Astrocyte (in vitro differentiated cells and primary cell): ENCODE measurements at regions not wholly inside any gene's neighbourhood (a gene's known extent, or its start where the extent isn't known, plus 50 kb on each side); places are given as distances from the start of the nearest gene placed in this dataset.

ENCODE experiments used
- EZH2 ChIP-seq: IDR thresholded peaks from 2 replicates; pipeline ENCODE4 v1.6.1; 2012; ENCODE audit warnings: mild to moderate bottlenecking, low read length, inconsistent platforms; ENCODE audit not compliant: insufficient read depth
- TF ChIP-seq, protein P1 (sequence below): IDR thresholded peaks from 2 replicates; pipeline ENCODE4 v1.5.1; 2011; ENCODE audit warnings: low read depth, mild to moderate bottlenecking, inconsistent platforms, low read length, moderate library complexity; ENCODE audit not compliant: insufficient read depth

DNA sequence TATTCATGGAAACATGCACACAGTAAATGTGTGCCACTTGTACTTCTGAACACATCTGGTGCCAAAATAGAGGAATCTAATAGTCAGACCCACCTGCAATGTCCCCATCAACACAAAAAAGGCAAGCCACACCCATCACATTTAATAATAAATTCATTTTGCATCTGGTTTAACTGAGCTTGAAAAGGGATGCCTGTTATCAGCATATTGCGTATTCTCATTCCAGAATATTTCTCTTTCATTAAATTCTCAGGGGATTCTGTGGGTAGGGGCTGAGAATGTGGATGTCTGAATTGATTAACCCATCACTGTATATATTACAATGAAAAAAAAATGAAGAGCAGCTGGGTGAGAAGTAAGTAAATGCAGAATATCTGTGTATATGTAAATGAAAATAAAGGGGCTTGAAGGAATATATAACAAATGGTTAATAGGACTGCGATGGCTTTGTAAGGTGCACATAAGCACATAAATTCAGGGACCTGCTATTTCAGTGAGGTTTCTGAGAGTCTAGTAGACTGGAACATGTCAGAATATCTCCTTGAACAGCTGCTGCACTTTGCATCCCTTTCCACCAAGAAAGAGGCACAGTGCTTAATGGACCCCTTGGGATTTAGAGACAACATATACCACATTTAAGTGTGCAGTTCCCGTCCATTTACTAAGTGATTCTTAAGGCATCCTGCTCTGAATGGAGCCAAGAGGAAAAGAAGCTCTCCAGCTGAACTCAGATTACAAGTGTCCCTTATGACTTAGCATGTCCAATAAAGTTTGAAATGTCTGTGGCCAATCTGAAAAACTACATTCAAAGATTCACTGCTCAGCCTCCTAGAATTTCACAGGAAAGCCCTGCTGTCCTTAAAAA is 104.1 kb upstream of the NIPBL start:
- TF ChIP-seq, protein P1, sequence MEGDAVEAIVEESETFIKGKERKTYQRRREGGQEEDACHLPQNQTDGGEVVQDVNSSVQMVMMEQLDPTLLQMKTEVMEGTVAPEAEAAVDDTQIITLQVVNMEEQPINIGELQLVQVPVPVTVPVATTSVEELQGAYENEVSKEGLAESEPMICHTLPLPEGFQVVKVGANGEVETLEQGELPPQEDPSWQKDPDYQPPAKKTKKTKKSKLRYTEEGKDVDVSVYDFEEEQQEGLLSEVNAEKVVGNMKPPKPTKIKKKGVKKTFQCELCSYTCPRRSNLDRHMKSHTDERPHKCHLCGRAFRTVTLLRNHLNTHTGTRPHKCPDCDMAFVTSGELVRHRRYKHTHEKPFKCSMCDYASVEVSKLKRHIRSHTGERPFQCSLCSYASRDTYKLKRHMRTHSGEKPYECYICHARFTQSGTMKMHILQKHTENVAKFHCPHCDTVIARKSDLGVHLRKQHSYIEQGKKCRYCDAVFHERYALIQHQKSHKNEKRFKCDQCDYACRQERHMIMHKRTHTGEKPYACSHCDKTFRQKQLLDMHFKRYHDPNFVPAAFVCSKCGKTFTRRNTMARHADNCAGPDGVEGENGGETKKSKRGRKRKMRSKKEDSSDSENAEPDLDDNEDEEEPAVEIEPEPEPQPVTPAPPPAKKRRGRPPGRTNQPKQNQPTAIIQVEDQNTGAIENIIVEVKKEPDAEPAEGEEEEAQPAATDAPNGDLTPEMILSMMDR: no peak
- TF ChIP-seq EZH2: no peak
